ENCODE measurements at regions not wholly inside any gene's neighbourhood (a gene's known extent, or its start where the extent isn't known, plus 50 kb on each side); places are given as distances from the start of the nearest gene placed in this dataset.
"Not testable (repeated sequence)": the region's sequence is repeated elsewhere in the genome, so short reads cannot be mapped to it uniquely, and the experiment has no call there.

DNA sequence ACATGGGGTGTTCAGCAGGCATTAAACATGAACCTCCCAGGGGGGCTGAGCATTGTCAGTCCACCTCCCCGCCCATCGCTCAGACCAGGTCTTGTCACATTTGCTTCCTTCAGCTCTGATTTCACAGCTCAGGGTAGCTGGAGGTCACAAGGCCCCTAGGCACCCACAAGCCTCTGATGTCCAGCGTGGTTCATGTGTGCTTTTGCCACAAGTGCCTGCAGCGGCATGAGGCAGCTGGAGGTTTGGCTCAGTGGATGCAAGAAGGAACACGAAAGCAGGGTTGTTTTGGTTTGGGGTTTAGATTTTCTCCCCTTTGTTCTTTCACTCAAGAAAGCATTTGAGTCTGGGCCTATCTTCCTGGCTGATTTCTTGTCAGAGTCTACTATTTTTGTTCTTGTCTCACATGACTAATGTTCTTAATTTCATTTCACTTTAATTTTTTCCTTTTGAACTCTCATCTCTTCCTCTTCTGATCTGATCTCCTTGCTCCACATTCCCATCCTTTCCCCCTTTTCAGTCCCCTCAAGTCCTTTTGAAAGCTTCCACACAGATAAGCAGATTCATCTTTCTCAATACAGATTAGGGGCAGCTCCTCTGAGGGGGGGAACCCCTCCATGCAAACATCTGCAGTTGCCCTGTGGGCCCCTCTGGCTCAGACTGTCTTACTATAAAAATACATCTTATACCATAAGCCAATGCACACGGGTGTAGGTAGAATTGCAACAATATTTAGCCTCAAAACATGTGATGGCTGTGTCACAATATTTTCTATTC is 68.1 kb upstream of the CEP85L start:
- no peaks in the 10 kb centered on the region for H3K27me3 Mint-ChIP-seq
- H3K4me1 Mint-ChIP-seq: peaks cover 69% of the 10 kb centered on the region
- no peaks in the 10 kb centered on the region for H3K9me3 Mint-ChIP-seq
- intact Hi-C loops (cut with micrococcal nuclease): loop anchor here (1.0 to 10.0 kb wide), 2 partner anchors 9 to 625 kb away; partner anchors contain the start of gene MAN1A1
- peak overlapping the region; percentile 88 for H3K27ac Mint-ChIP-seq
- no peaks in the 10 kb centered on the region for H3K36me3 Mint-ChIP-seq (ENCODE audit: low read depth)
- H3K4me3 Mint-ChIP-seq: peak overlapping the region; percentile 66
- TF ChIP-seq, protein P1, sequence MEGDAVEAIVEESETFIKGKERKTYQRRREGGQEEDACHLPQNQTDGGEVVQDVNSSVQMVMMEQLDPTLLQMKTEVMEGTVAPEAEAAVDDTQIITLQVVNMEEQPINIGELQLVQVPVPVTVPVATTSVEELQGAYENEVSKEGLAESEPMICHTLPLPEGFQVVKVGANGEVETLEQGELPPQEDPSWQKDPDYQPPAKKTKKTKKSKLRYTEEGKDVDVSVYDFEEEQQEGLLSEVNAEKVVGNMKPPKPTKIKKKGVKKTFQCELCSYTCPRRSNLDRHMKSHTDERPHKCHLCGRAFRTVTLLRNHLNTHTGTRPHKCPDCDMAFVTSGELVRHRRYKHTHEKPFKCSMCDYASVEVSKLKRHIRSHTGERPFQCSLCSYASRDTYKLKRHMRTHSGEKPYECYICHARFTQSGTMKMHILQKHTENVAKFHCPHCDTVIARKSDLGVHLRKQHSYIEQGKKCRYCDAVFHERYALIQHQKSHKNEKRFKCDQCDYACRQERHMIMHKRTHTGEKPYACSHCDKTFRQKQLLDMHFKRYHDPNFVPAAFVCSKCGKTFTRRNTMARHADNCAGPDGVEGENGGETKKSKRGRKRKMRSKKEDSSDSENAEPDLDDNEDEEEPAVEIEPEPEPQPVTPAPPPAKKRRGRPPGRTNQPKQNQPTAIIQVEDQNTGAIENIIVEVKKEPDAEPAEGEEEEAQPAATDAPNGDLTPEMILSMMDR (IDR thresholded peaks at IDR 0.05): no peak
- DNase-seq (no peak), ATAC-seq (ENCODE audit: low read depth) (peak; percentile 59)
- CTCF ChIA-PET: interaction anchor here (1.0 to 3.1 kb wide), 2 partner anchors 8 to 11 kb away, joined by 3 to 18 read pairs; no protein-coding TSS in a partner anchor
- POLR2A ChIA-PET: interaction anchor here (0.6 to 6.0 kb wide), 8 partner anchors 8 to 505 kb away, joined by 3 to 58 read pairs (median 4); partner anchors contain the start of gene CEP85L

DNA sequence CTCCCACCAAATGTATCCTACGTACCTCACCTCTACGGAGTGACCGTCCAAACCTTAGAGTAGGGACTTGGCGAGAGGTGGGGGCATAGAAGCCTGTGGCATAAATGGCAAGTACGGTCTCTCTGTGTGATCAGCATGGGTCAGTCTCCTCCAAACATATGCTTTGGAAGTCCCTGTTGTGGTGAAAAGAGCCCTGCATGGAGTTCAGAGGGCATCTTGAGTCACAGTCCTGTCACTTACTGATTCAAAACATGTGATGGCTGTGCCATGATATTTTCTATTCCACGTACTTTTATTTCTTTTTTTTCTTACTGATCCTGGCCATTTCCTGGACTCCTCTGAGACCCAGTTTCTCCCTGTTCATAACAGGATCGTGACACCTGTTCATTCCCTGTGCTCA is 67.5 kb upstream of the CEP85L start:
- peaks cover 63% of the 10 kb centered on the region for H3K4me1 Mint-ChIP-seq
- peak overlapping the region; percentile 66 for H3K4me3 Mint-ChIP-seq
- TF ChIP-seq, protein P1 (IDR thresholded peaks at IDR 0.05): no peak
- no peaks in the 10 kb centered on the region for H3K27me3 Mint-ChIP-seq
- H3K27ac Mint-ChIP-seq: peak overlapping the region; percentile 88
- ChIA-PET CTCF (interaction anchor here (3.1 kb wide), 1 partner anchor 10 kb away, joined by 18 read pairs; no protein-coding TSS in a partner anchor), POLR2A (interaction anchor here (0.6 to 6.0 kb wide), 4 partner anchors 11 to 506 kb away, joined by 3 to 58 read pairs (median 4); partner anchors contain the start of gene CEP85L)
- no peaks in the 10 kb centered on the region for H3K9me3 Mint-ChIP-seq
- ATAC-seq (ENCODE audit: low read depth) (no peak), DNase-seq (no peak)
- no peaks in the 10 kb centered on the region for H3K36me3 Mint-ChIP-seq (ENCODE audit: low read depth)
- intact Hi-C loops (cut with micrococcal nuclease): loop anchor here (1.0 to 10.0 kb wide), 2 partner anchors 9 to 626 kb away; partner anchors contain the start of gene MAN1A1

DNA sequence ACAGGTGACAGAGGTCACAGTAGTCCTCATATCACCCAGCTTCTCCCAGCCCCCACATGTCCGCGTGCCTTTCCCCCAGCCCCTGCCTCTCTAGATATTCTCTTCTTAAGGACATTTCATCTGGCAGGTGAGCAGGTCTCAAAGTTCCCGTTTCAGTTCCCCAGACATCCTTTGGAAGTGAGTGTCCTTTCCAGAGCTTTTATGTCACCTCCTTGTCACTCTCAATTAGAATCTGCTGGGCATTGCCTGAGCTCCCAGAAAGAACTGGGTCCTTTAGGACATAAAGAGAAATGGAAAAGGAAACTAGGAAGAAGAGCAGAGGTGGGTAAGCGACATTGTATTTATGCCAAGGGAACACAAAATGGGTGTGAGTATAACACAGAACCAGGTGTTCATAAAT is 66.9 kb upstream of the CEP85L start:
- H3K27me3 Mint-ChIP-seq: no peaks in the 10 kb centered on the region
- peak overlapping the region; percentile 88 for H3K27ac Mint-ChIP-seq
- H3K9me3 Mint-ChIP-seq: no peaks in the 10 kb centered on the region
- H3K4me3 Mint-ChIP-seq: no peak overlapping the region
- intact Hi-C loops (cut with micrococcal nuclease): loop anchor here (10.0 kb wide), 1 partner anchor 627 kb away; the partner anchor contains the start of gene MAN1A1
- peaks cover 58% of the 10 kb centered on the region for H3K4me1 Mint-ChIP-seq
- TF ChIP-seq, protein P1 (IDR thresholded peaks at IDR 0.05): no peak
- DNase-seq: no peak
- ChIA-PET POLR2A (interaction anchor here (1.8 to 6.0 kb wide), 2 partner anchors 10 to 21 kb away, joined by 4 to 58 read pairs; no protein-coding TSS in a partner anchor), CTCF (interaction anchor here (3.1 kb wide), 1 partner anchor 9 kb away, joined by 18 read pairs; no protein-coding TSS in a partner anchor)
- no peaks in the 10 kb centered on the region for H3K36me3 Mint-ChIP-seq (ENCODE audit: low read depth)
- no peak for ATAC-seq (ENCODE audit: low read depth)

DNA sequence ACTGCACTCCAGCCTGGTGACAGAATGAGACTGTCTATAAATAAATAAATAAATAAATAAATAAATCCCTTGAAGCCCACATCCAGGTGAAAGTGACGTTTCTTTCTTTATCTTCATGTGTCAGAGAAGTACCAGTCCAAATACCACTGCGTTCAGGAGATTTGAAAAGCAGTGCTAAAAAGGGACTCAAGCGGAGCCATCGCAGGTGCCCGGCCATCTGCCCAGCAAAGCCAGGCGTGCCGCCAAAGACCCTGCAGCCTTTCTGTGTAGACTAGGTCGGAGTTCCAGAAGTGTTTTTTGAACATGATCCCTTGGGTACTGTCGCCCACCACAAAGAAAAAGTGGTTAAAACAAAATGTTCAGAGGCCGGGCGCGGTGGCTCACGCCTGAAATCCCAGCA is 65.7 kb upstream of the CEP85L start:
- TF ChIP-seq, protein P1 (IDR thresholded peaks at IDR 0.05): no peak
- H3K4me1 Mint-ChIP-seq: peaks cover 46% of the 10 kb centered on the region
- POLR2A ChIA-PET: no interaction called here
- H3K9me3 Mint-ChIP-seq: no peaks in the 10 kb centered on the region
- no peaks in the 10 kb centered on the region for H3K36me3 Mint-ChIP-seq (ENCODE audit: low read depth)
- DNase-seq (no peak), ATAC-seq (ENCODE audit: low read depth) (no peak)
- H3K27me3 Mint-ChIP-seq: no peaks in the 10 kb centered on the region
- no peak overlapping the region for H3K27ac Mint-ChIP-seq
- CTCF ChIA-PET: no interaction called here
- intact Hi-C loops (cut with micrococcal nuclease): loop anchor here (10.0 kb wide), 1 partner anchor 628 kb away; the partner anchor contains the start of gene MAN1A1
- H3K4me3 Mint-ChIP-seq: no peak overlapping the region

DNA sequence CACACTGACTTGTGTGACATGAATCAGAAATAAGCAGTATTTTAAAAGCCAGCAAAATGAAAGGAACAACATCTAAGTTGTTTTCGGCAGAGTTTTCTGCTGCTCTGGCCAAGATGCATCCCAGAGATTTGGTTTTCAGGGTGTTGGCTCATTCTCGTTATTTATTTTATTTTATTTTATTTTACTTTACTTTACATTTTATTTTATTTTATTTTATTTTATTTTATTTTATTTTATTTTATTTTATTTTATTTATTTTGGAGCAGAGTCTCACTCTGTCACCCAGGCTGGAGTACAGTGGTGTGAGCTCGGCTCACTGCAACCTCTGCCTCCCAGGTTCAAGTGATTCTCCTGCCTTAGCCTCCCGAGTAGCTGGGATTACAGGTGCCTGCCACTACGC is 64.5 kb upstream of the CEP85L start:
- ATAC-seq (ENCODE audit: low read depth); POLR2A ChIA-PET; H3K9me3 Mint-ChIP-seq; H3K36me3 Mint-ChIP-seq (ENCODE audit: low read depth); H3K27me3 Mint-ChIP-seq; H3K27ac Mint-ChIP-seq; DNase-seq; H3K4me3 Mint-ChIP-seq; CTCF ChIA-PET: not testable (repeated sequence)
- intact Hi-C loops (cut with micrococcal nuclease): loop anchor here (10.0 kb wide), 1 partner anchor 629 kb away; the partner anchor contains the start of gene MAN1A1
- H3K4me1 Mint-ChIP-seq: peaks cover 42% of the 10 kb centered on the region
